Stimulated activated CD4-positive, alpha-beta T cell treated with anti-CD3 and anti-CD28 coated beads, Interleukin-4, amount 100 ng/mL, for 24 hours (primary cell): ENCODE measurements at regions not wholly inside any gene's neighbourhood (a gene's known extent, or its start where the extent isn't known, plus 50 kb on each side); places are given as distances from the start of the nearest gene placed in this dataset.

Experiments used
- DNase-seq: peaks from one replicate; pipeline ENCODE4 v3.0.0-alpha.2; 2020

DNA sequence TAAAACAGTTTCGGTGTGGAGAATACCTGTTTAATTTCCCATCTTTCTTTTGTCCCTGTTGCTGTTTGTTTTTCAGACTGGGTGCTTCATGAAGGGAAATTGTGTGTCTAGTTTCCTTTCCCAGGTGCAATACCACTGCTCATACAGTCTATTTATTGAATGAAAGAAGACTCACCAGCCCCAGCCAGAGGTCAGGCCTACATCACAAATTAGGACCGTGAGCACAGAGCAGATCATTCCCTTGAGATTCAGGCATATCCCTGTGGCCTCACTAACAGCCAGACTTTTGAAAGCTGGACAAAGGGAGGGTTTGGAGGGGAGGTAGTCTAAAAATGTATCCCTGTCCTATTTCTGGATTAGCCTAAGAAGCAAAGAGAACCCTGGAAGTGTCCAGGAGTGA, 278.9 kb downstream of the IRS1 start:
- no peak for DNase-seq

DNA sequence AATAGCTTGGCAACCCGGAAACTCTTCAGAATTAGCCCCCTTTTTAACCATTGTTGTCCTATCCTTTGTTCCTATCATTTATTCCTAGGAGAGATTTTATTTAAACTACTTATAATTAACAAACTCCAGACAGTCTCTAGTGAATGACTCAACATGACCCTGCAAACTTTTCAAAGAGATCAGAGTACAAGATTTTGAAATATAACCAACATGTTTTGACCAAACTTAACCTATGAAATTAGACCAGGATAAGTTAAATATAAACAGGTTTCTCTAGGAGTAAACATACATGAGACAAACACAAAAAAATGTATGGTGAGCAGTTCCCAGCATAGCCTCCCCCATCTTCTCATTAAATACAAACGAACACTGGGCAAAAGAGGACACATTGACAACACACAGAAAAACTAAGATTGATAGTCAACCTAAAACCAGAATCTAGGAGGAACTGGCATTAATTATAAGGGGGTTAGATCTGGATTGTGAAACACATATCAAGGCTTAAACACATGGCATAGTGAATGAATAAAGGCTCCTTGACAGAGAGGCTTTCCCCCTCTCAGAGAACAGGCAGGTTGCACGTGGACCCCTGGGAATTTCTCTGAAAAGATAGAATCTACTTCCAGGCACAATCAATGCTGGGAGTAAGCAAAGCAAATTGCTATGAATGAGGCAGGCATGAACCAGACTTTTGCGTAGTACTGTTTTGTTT, 284.1 kb downstream of the IRS1 start:
- no peak for DNase-seq

DNA sequence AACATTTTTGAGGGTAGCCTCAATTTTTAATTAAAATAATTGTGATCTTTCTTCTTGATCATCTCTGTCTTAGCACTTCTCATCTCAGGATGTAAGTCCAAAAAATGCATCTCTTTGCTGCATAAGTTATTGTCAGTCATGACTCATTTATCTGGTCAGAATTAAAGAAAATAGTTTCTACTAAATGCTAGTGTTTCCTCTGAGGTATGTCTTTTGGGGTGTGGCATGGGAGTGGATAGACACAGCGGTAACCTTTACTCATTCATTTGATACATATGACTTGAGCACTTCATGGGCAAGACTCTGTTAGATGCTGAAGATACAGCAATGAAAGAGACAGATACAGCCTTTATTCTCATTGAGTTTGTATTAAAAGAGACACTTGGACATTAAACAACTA, 284.7 kb downstream of the IRS1 start:
- no peak for DNase-seq

DNA sequence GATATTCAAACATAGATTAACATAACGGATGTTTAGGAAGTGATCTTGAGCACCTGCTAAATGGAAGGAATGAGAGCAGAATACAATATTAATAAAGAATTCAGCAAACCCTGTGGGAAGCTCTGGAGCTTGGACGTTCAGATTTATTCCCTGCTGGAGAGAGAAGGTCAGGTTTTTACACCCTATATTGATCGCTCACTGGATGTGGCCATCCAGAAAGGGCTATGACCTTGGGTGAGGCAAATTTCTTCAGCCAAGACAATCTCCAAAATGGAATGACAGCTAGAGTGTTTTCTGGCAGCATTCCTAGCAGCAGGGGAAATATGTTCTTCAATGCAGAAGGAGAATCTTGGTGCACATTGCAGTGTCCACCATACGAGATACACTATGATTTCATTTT, 288.3 kb downstream of the IRS1 start:
- DNase-seq = no peak

DNA sequence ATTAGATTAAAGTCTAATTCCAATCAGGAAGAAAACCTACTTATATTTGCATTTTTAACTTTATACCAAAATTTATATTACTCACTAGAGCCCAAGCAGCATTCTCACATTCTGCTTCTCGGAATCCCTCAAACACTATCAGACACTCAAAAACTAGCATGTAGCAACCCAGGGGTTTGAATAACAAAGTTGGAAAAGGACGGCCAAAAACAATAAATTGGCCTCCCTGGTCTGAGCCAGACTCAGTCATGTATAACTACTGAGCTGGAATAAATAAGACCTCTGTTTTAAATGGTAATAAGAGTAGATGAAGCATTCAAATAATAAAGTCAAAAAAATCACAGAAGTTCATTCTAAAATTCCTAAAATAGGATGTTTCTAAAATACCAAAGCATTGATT, 290.9 kb downstream of the IRS1 start:
- no peak for DNase-seq

DNA sequence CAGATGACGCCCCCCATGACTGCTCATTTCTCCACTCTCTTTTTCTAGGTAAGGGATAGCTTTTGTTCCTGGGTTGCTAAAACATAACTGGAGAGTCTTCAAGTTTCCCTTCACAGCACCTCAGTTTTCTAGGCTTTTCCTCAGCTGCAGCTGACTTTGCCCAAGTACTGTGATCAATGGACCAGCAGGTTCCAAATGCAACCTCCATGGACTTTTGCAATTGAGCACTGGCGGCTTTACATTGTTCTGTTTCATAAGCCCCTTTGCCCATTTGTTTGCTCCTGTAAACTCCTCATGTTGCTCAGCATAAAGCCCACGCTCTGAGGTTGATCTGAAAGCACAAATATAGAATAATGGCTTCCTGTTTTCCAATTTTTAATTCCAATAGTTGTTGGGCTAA, 291.6 kb downstream of the IRS1 start:
- DNase-seq = no peak

DNA sequence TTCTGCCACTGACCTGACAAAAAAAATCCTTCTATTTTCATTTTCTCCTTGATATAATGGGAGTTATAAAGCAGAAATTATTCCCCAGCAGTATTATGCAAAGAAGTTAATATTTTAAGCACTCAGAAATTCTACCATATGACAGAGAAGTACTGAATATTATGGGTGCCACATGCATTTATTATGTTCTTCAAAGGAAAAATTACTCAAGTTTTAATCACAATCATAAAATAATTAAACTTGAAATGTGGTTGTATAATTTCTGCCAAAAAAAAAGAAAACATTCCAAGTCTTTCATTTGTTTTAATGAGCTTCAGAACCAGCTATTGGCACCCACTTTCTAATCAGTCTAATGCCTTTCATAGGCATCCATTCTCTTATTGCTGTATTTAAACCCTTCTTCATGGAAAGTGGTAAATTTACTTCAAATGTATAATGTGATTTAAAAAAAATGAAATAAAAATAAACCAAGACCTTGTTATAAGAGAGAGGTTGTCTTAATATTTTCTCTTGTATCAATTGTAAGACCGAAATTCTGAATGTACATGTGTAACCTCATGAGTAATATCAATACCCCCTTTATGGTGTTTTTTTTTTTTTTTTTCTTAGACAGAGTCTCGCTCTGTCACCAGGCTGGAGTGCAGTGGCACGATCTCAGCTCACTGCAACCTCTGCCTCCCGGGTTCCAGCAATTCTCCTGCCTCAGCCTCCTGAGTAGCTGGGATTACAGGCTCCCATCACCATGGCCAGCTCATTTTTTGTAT, 302.3 kb downstream of the IRS1 start:
- DNase-seq = no peak

DNA sequence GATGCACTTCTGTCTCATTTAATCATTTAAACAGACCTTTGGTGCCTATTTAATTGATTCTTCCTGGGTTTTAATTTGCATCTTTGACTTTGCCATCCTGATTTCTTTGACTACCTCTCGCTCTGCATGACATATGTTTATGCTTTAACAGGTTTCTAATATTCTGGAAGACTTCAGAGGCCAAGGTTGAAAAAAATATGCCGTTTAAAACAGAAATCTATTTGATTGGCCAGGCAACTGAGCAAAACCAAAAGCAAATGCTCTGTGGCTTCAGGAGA, 303.4 kb downstream of the IRS1 start:
- DNase-seq = no peak

DNA sequence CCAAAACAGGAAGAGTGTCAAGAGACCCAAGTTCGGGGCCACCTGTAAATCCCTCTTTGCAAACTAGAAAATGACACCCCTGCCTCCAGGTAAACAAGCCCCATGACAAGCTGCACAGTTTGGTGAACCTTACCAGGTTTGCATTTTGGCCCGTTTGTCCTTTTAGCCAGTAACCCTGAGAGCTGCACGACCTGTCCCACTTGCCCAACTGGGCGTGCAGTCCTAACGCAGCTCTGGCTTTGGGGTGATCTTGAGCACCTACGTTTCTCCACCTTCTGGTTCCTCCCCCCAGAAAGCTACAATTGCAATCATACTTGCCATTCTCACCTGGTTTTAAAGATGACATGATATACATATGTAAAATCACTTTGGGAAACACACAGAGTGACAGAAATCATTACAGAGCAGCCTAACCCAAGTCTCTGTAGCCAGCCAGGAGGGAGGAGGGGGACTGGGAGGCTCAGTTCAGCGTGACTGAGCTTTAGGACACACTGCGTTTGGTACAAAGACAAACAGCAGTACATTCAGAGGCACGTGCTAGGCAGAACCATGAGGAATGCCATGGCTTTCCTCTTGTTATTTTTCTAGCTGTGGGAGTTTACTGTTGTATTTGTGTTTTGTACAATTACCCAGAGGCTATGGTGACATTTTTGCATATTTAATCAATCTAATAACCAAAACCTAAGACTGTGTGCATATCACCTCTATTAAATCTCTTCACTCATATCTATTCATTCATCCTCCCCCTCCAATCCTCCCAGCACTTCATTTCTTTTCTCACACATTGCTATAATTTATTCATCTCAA, 304.0 kb downstream of the IRS1 start:
- DNase-seq = no peak

DNA sequence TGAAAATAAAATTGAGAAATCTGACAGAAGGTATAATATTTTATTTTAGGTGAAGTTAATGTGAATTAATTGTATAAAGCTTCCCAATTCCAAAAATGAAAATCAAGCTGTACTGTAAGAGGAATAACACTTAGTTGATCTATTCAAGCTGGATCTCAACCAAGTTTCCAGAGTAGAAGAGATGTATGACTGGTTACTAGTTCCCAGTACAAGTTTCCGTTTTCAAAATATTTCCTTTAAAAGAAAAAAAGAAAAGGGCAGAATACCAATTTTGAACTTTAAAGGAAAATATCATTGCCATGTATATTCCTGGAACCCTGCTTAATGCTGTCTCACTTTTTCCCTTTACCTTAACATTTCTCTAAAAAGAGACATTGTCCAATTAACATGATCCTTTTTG, 308.5 kb downstream of the IRS1 start:
- DNase-seq = no peak

DNA sequence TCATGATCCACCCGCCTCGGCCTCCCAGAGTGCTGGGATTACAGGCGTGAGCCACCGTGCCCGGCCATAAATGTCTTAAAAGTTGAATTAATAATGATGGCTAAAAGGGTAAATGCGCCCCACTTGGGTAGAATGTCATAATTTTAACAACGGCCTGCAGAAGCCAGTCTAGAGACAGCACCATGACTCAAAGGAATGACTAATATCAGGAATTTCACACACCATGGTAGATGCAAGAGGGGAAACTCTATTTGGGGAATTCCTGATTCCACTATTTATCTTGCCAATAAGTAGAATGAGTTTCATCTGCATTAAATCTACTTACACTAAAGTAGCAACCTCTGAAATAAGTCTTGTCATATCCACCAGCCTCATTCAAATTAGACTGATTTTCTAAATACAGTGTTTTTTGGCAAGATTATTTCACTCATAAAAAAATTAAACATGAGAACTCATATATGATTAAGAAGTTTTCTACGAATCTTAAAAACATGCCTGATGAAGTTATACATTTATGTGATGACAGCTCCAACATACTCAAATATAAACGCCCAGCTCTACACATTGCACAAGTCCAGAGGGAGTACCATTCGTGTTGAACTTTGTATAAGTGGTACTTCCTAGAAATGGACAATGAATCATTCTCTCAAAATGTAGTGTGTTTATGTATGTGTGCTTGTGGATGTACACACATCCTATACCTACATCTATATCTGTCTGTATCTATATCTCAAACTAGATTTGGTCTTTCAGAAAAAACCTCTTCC, 309.7 kb downstream of the IRS1 start:
- no peak for DNase-seq

DNA sequence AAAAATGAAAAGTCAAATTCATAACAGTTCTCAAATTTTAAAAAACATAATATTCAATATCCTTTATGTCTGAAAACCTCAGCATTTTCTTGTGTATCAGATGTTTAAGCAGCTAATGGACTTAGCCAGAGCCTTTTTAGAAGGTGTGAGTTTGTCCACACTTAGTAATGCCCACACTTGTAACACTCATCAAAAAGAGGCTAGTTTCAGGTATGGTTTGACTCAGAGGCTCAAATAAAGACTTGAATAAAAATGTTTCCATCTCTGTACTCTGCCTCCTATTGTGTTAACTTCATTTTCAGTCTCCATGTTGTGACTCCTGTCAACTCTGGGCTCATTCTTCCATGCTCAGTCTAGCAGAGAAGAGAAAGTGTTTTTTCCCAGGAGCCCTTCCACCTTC, 311.6 kb downstream of the IRS1 start:
- DNase-seq = no peak

DNA sequence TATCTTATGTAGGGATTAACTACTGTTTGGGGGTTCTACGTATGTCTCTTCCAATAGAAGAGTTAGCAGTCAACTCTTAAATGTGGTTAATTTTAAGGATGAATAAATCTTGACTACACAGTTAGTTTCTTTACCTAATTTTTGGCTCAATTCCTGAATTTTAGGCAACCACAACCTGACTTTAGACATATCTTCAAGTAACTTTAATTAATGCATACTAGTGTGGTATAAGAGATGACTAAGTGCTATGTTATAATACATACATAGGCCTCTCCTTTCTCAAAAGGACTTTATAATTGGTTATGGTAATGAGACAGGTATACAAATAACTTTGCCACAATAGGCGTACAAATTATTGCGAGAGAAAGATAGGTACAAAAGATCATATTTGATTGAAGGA, 312.0 kb downstream of the IRS1 start:
- DNase-seq = no peak

DNA sequence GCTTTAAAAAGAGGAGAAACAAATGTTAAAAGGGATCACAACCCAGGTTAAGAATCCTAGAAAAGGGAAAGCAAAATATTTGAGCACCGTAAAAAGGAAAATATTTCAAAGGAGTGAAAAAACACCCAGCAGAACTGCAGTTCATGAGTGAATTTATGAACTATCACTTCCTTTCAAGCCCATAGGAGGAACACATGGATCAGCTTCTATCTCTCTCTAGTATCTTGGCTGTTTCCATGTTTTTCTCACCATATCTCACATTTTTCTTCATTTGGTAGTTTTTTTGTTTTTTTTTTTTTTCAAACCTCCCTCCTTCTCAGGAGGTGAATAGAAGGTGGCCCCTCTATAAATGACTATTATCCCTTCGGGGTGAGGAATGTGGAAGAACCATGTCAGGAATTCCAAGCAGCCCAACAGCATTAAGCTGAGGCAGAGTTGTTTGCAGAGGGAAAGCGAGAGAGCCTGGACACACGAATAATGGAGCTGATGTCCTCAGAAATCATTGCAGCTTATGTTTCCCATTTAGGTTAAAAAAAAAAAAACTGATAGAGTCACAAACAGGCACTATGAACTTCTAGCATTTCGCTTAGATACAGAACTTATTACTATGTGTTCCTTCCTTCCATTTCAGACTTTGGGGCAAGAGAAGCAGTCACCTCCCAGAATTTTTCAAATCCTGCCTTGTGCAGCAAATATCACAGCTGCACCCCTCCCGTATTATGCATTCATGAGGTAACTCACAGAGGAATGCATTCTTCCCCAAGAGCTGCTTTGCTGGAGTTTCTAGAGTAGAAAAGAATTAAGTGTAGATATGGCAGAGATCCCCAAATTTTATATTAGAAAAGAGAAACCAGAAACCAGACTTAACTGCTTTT, 315.6 kb downstream of the IRS1 start:
- DNase-seq = no peak

DNA sequence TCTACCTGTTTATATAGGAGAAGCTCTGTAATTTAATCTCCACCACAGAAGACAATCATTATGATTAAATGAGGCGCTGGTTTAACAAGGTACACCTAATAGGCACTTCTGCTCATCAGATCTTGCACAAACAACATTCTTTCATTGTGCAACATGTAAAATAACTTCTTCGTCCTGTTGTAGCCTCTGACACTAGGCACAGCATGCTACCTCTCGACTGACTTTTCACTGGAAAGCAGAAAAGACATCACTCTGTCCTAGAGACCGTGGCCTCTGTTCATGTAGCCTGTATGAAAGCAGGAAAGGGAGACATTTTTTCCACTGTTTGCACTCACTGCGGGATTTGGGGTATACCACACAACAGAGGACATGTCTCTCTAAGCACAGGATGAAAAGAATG, 316.5 kb downstream of the IRS1 start:
- no peak for DNase-seq

DNA sequence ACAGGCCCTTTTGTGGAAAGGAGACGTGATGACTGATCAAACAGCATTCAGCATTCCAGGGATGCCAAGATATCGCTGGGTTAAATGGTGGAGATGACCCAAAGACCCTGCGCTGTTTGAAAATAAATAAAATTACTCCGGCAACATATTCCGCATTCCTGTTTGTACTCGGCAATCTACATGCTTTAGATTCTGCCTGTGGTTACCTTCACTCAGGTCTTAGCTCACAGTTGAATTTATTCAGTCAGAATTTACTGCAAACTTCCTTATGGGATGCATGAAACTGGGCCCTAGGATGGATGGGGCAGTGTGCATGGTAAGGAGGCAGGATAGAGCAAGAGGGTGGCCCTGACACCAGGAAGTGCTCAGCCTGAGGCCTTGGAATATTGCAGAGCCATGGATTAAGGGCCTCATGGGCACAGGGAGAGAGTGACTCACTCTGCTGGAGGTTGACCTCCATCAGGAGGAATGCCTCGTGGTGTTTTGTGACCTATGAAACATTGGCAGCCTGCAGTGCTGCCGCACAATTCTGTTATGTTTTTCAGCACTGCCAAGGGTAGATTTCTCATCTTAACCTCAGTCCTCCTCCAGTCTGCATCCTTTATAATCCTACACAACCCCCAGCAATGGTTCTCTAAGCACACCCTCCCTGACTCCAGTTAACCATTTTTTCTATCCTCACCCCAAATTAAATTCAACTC, 321.4 kb downstream of the IRS1 start:
- no peak for DNase-seq

DNA sequence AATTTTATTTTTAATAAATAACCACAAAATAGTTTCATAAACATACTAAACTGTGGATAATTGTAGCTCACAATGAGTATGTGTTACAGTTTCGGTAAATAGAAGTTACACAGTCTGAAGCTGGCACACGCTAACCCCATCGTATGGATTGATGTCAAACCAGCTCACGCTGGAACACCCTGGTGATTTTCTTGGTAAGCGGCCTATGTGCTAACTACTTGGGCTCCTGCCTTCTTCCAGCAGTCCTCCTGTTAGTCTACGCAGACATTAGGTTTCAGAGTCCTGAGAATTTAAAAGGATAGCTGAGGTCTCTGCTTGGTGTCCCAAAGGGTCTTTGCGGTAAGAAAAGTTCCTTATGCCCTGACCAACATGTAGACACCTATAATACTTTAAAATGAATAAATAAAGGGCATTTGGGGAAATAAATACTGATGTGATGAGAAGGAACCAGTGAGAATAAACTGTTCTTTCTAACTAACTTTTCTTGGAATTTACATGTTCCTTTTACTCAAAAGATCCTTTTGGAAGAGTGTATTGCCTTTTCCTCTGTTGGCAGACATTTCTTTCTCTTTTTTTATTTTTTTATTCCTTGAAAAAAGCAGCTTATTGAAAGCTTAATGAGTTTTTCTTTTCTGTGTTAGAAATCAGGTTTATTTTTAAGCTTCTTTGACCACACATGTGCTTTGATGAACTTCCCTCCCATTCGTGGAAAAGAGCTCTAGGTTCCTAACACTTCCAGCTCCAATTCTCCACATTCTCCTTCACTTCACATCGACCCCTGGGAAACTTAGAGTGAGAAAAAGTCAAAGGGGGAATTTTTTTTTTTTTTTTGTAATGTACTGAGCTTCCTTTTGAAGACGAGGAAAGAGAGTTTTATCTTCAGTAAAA, 322.2 kb downstream of the IRS1 start:
- no peak for DNase-seq

DNA sequence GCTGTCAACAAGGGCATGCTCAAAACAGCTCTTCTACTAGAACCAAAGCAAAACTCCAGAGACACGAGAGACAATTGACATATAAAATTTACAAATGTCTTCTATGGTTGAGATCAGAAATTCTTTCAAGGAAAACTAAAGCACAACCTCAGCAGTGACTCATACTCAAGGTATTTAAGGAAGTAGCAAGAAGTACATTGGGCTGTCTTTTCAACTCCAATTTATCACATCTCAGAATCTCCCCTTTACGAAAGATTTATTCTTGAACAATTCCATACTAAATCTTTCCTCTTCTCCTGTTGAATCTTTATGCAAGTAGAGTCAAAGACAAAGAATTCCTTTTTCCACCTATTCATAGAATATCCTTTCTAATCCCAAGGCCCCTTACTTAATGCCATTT, 324.0 kb downstream of the IRS1 start:
- DNase-seq = no peak

DNA sequence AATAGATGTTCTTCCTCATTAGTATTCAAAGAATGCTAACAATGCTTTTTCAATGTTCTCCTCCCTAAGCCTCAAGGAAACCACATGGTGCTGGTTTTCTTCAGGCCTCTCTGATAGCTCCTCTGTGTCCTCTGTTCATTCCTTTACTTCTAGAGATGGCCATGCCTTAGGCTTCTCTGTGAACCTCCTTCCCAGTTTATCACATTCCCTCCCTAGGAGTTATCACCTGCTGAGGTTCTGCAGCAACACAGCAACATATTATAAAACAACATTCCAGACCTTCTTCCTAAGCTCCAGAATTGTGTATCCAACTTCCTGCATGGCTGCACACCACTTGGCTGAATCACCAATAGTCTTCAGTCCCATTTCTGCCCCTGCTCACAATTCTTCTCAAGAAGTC, 325.5 kb downstream of the IRS1 start:
- DNase-seq = no peak

DNA sequence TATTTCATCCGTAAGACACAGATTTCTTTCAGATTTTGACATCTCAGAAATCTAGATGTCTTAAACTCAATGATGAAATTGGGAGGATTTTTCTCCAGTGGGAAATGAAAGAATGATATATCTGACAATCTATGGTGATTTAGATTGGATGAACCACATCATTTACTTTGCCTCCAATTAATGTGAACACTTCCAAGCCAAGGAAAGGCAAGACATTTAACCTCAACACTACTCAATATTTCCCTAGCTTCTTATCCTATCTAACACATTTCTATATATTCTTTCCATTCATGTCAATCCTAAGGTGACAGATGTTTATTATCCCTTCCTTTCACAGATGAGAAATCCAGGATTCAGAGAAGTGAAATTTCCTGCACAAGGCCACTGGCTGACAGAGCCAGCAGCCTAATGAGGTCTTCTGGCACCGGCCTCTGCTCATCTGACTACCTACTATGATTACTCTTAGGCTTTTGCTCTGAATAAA, 327.6 kb downstream of the IRS1 start:
- DNase-seq = no peak

DNA sequence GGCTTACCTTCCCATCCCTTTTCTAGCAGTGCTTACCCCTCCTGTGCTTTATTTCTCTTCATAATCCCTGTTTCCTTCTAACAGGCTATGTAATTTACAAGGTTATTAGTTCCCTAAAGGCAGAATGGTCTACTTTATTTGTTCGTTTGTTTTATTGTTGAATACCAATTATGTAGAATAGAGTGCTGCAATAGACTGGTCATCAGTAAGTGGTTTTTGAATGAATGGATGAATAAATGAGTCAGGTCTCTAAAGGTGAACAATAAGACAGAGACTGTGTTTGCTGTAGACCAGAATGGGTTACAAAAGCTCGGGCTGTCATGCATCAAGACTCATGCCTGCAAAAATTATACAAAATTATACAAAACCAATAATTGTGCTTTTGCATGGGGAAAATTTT, 332.0 kb downstream of the IRS1 start:
- DNase-seq = no peak
